GM12878 (cell line): ENCODE measurements at regions not wholly inside any gene's neighbourhood (a gene's known extent, or its start where the extent isn't known, plus 50 kb on each side); places are given as distances from the start of the nearest gene placed in this dataset.

ENCODE experiments used
- ATAC-seq: fragments of 200-7000 bp; cut with Tn5 transposase; 3 replicates; pipeline ENCODE4 v1.9.1; 2020; ENCODE audit warnings: mild to moderate bottlenecking, moderate library complexity
- BruUV-seq: library from RNA; stranded (reverse); fragments of 400-500 nt; replicated peaks from 2 replicates; lab custom pipeline; 2021; lab: Mats Ljungman, UMichigan
- CTCF ChIA-PET: fragments of 300-600 bp; sonication (Branson Sonifier 250); formaldehyde crosslinking; extraction: SDS; loops from one replicate; lab custom pipeline; 2021; ENCODE audit warnings: inconsistent platforms; lab: Yijun Ruan, JAX
- POLR2A ChIA-PET: fragments of 350-600 bp; formaldehyde crosslinking; extraction: SDS; loops from one replicate; lab custom pipeline; 2021; ENCODE audit warnings: inconsistent platforms; lab: Charles Lee
- RAD21 ChIA-PET: fragments of 300-600 bp; sonication (Branson Sonifier 250); formaldehyde crosslinking; loops from one replicate; lab custom pipeline; 2023; ENCODE audit warnings: antibody characterized with exemption; ENCODE audit not compliant: unreplicated experiment; lab: Charles Lee
- SMC1A ChIA-PET: fragments of 300-600 bp; sonication (Branson Sonifier 250); formaldehyde crosslinking; loops from one replicate; lab custom pipeline; 2023; ENCODE audit not compliant: unreplicated experiment, uncharacterized antibody; lab: Charles Lee
- DNase-seq: peaks from one replicate; pipeline ENCODE4 v3.0.0-alpha.2; 2011; ENCODE audit warnings: low read depth, low spot score
- FAIRE-seq: peaks from 3 replicates; lab custom pipeline; 2011; peaks lifted over from hg19 to GRCh38; lab: Jason Lieb, UNC
- H2AFZ ChIP-seq: 2 replicates; pipeline ENCODE4 v1.6.0; 2011; ENCODE audit warnings: low read depth, low read length, control low read depth; ENCODE audit not compliant: control insufficient read depth
- H3K27ac ChIP-seq: 2 replicates; pipeline ENCODE4 v1.5.1; 2011; ENCODE audit warnings: control low read depth; ENCODE audit not compliant: control insufficient read depth, insufficient read depth
- H3K27me3 ChIP-seq, 2 experiments: replicated peaks in 1 of 2; 2 replicates each; pipeline versions ENCODE4 v1.6.0 to v1.6.1; 2011; ENCODE audit warnings: low read length in 1 of 2; ENCODE audit not compliant: control insufficient read depth in 2 of 2, insufficient read depth in 2 of 2
- H3K36me3 ChIP-seq, 2 experiments: 2 replicates each; pipeline ENCODE4 v1.5.1; 2011; ENCODE audit warnings: low read length in 1 of 2; ENCODE audit not compliant: control insufficient read depth in 2 of 2, insufficient read depth in 2 of 2
- H3K4me1 ChIP-seq: 2 replicates; pipeline ENCODE4 v1.6.1; 2011; ENCODE audit warnings: mild to moderate bottlenecking, low read length, moderate library complexity, mixed read lengths; ENCODE audit not compliant: control insufficient read depth, insufficient read depth
- H3K4me2 ChIP-seq: 2 replicates; pipeline ENCODE4 v1.6.0; 2011; ENCODE audit warnings: control low read depth; ENCODE audit not compliant: control insufficient read depth, insufficient read depth
- H3K4me3 ChIP-seq: fragments of 200-600 bp; sonication (generic); 2 replicates; pipeline ENCODE4 v1.5.1; 2016
- H3K79me2 ChIP-seq: 2 replicates; pipeline ENCODE4 v1.6.0; 2011; ENCODE audit warnings: low read length; ENCODE audit not compliant: control insufficient read depth, insufficient read depth
- H3K9ac ChIP-seq: 2 replicates; pipeline ENCODE4 v1.8.0; 2011; ENCODE audit warnings: low read length, control low read depth, mixed read lengths; ENCODE audit not compliant: control insufficient read depth, insufficient read depth
- H3K9me3 ChIP-seq: replicated peaks from 3 replicates; pipeline ENCODE4 v1.5.1; 2011; ENCODE audit warnings: mild to moderate bottlenecking, low read length; ENCODE audit not compliant: control insufficient read depth, insufficient read depth
- H4K20me1 ChIP-seq: 2 replicates; pipeline ENCODE4 v1.6.0; 2011; ENCODE audit not compliant: control insufficient read depth, insufficient read depth
- EED ChIP-seq: sonication (generic); IDR thresholded peaks from 2 replicates; pipeline ENCODE4 v1.6.1; 2016; ENCODE audit warnings: antibody characterized with exemption, low read depth
- ESRRA ChIP-seq: IDR thresholded peaks from 2 replicates; pipeline ENCODE4 v1.6.1; 2012; ENCODE audit warnings: mild to moderate bottlenecking, low read length, improper control_type of control experiment
- MAX ChIP-seq: IDR thresholded peaks from 2 replicates; pipeline ENCODE4 v1.6.1; 2012; ENCODE audit warnings: low read depth, low read length, improper control_type of control experiment
- RUNX3 ChIP-seq: IDR thresholded peaks from 2 replicates; pipeline ENCODE4 v1.6.1; 2012; ENCODE audit warnings: low read length, inconsistent platforms
- SPI1 ChIP-seq: IDR thresholded peaks from 2 replicates; pipeline ENCODE4 v1.6.1; 2011; ENCODE audit warnings: low read depth, mild to moderate bottlenecking, low read length, moderate library complexity, borderline replicate concordance; ENCODE audit not compliant: insufficient read depth
- USF2 ChIP-seq: IDR thresholded peaks from 2 replicates; pipeline ENCODE4 v1.6.1; 2011; ENCODE audit warnings: low read depth, low read length, improper control_type of control experiment, borderline replicate concordance
- WGBS: methylation state at CpG from one replicate; pipeline ENCODE4 v1.1.6; 2016; ENCODE audit warnings: low lambda C conversion rate; ENCODE audit not compliant: insufficient replicate concordance, insufficient coverage; ENCODE audit errors: missing lambda C conversion rate; 5-methylcytosine and 5-hydroxymethylcytosine counted together
- in situ Hi-C: fragments of 300-500 bp; cut with MboI; formaldehyde crosslinking; loops from 9 replicates; pipeline ENCODE4 v1.14.3; 2018; ENCODE audit warnings: mixed read lengths
- intact Hi-C: fragments of 100-400 bp; cut with micrococcal nuclease; formaldehyde crosslinking; loops from one replicate; pipeline ENCODE4 v1.14.2; 2022; ENCODE audit not compliant: unreplicated experiment

- TF ChIP-seq USF2 (no peak), ESRRA (no peak)
Measured at GRCh38 chr3:72488738-72489035, 359.6 kb downstream of the SHQ1 start (continued).

- no TSS peak for BruUV-seq
- POLR2A ChIA-PET = interaction anchor here (0.5 kb wide), 1 partner anchor 51 kb away, joined by 3 read pairs; no protein-coding TSS in a partner anchor
Measured at GRCh38 chr3:72487946-72488737, 360.1 kb downstream of the SHQ1 start.

More at GRCh38 chr3:72487946-72488737, 360.1 kb downstream of the SHQ1 start:
- peak; percentile 59 for TF ChIP-seq RUNX3
- TF ChIP-seq SPI1 = peak; percentile 67
- 0 out of 2 replicates have a peak, but pooled peaks have one; percentile 9 for TF ChIP-seq EED
- no peak for TF ChIP-seq MAX
- no peak overlapping the region for H3K9ac ChIP-seq
- no peaks in the 10 kb centered on the region for H3K79me2 ChIP-seq
- no peaks in the 10 kb centered on the region for H4K20me1 ChIP-seq
- ChIA-PET RAD21 (interaction anchor here (0.7 to 2.8 kb wide), 5 partner anchors 8 to 315 kb away, joined by 3 to 13 read pairs (median 3); no protein-coding TSS in a partner anchor), CTCF (interaction anchor here (1.2 to 1.9 kb wide), 2 partner anchors 178 to 294 kb away, joined by 3 to 5 read pairs; no protein-coding TSS in a partner anchor), SMC1A (interaction anchor here (0.5 to 1.2 kb wide), 3 partner anchors 8 to 63 kb away, joined by 3 to 5 read pairs (median 3); no protein-coding TSS in a partner anchor)
- DNase-seq (no peak), ATAC-seq (peak; percentile 43), FAIRE-seq (no peak)
- 29% methylated on average over 9 of the region's 9 CpGs for WGBS
- intact Hi-C loops = no loop called here
- peak overlapping the region; percentile 19 for H2AFZ ChIP-seq
- no peaks in the 10 kb centered on the region for H3K36me3 ChIP-seq
- peaks cover 2% of the 10 kb centered on the region; the same call in 2 of the 3 replicates for H3K9me3 ChIP-seq
- H3K27me3 ChIP-seq = no peaks in the 10 kb centered on the region
- peak overlapping the region; percentile 10 for H3K27ac ChIP-seq
- H3K4me3 ChIP-seq = no peak overlapping the region
- peaks cover 20% of the 10 kb centered on the region for H3K4me1 ChIP-seq
- in situ Hi-C loops = no loop called here
- peak overlapping the region; percentile 38 for H3K4me2 ChIP-seq
